LHCN-M2 (cell line): ENCODE measurements at regions not wholly inside any gene's neighbourhood (a gene's known extent, or its start where the extent isn't known, plus 50 kb on each side); places are given as distances from the start of the nearest gene placed in this dataset.

Experiments used
- DNase-seq: peaks from one replicate; pipeline ENCODE4 v3.0.0-alpha.2; 2012; ENCODE audit warnings: low read depth

DNA sequence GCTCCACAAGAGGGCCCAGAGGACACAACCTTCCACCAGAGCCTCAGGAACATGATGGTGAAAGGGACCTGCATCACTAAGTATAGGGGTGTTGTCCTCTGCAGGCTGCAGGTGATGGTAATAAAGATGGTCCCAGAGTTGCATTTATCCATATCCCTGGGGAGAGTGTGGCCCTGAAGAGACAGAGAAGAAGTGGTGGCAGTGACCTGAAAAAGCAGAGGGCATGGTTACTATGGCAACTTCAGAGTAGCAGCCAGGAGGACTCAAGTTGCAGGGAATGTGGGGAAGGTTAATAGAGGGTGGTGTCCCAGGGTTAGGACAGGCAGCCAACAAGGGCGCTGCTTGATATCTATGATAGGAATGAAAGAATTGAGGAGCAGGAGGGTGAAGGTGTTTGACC is 57.1 kb downstream of the HLA-A start:
- DNase-seq: no peak

- DNase-seq: no peak
These were observed 57.9 kb downstream of the HLA-A start for GRCh38 chr6:30000156-30000791.

- peak; percentile 55 for DNase-seq
These were observed 58.2 kb upstream of the POLR1H start for GRCh38 chr6:30002871-30003270.

DNA sequence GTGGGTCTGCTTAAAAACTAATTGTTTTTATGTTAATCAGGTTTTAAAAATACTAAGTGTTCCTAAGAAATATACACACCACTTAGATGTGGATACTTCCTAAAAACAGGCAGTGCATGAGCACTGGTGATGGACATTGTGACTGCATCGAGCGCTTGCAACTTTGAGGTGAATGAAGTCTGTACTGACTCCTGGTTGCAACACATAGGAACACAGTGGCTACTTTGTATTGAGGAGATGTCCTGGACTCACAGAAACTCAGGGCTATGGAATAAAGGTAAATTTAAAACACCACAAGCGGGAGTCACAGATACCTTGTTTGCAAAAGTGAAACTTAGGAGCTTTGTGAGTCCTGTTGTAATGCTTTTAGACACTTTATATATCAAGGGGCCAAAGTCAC is 55.6 kb upstream of the POLR1H start:
- DNase-seq: no peak

DNA sequence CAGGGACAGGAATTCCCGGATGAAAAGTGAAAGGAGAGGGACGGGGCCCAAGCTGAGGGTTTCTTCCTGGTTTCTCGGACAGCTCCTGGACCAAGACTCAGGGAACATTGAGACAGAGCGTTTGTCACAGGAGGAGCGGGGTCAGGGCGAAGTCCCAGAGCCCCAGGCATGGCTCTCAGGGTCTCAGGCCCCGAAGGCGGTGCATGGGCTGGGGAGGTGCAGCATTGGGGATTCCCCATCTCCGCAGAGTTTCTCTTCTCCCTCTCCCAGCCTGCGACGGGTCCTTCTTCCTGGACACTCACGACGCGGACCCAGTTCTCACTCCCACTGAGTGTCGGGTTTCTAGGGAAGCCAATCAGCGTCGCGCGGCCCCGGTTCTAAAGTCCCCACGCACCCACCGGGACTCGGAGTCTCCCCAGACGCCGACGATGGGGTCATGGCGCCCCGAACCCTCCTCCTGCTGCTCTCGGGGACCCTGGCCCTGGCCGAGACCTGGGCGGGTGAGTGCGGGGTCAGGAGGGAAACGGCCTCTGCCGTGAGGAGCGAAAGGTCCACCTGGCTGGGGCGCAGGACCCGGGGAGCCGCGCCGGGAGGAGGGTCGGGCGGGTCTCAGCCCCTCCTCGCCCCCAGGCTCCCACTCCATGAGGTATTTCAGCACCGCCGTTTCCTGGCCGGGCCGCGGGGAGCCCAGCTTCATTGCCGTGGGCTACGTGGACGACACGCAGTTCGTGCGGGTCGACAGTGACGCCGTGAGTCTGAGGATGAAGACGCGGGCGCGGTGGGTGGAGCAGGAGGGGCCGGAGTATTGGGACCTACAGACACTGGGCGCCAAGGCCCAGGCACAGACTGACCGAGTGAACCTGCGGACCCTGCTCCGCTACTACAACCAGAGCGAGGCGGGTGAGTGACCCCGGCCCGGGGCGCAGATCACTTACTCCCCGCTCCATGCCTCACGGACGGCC is 54.6 kb upstream of the POLR1H start:
- peak; percentile 6 for DNase-seq

DNA sequence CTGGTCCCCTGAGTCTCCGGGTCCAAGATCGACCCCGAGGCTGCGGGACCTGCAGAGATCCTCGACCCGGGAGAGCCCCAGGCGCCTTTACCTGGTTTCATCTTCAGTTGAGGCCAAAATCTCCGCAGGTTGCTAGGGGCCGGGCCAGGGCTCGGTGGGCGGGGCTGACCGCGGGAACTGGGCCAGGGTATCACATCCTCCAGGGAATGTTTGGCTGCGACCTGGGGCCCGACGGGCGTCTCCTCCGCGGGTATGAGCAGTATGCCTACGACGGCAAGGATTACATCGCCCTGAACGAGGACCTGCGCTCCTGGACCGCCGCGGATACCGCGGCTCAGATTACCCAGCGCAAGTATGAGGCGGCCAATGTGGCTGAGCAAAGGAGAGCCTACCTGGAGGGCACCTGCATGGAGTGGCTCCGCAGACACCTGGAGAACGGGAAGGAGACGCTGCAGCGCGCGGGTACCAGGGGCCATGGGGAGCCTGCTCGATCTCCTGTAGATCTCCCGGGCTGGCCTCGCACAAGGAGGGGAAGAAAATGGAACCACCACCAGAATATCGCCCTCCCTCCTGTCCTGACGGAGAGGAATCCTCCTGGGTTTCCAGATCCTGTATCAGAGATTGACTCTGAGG is 53.8 kb upstream of the POLR1H start:
- no peak for DNase-seq

GRCh38 chr6:30009113-30009512 is 52.0 kb upstream of the POLR1H start:
- no peak for DNase-seq
